ENCODE measurements at regions not wholly inside any gene's neighbourhood (a gene's known extent, or its start where the extent isn't known, plus 50 kb on each side); places are given as distances from the start of the nearest gene placed in this dataset.

DNA sequence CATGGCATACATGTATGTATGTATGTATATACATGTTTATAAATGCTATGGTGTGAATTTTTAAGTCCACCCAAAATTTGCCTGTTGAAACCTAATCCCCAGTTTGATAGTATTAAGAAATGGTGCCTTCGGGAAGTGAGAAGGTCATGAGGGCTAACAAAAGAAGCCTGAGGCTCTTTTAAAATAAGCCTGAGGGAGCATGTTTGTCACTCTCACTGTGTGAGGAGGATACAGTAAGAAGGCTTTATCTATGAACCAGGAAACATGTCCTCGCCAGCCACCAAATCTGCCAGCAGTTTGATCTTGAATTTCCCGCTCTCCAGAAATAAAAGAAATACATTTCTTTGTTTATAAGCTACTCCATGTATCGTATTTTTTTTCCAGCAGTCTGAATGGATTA lies 163.0 kb upstream of the LINC00305 start:
- no peak for DNase-seq (ENCODE audit: low spot score)
- peaks cover 2% of the 10 kb centered on the region for H3K4me1 Mint-ChIP-seq (ENCODE audit: unreplicated experiment)
- no peaks in the 10 kb centered on the region for H3K36me3 Mint-ChIP-seq (ENCODE audit: low read depth, unreplicated experiment)
- H3K9me3 Mint-ChIP-seq (ENCODE audit: unreplicated experiment) = no peaks in the 10 kb centered on the region
- H3K27me3 Mint-ChIP-seq (ENCODE audit: unreplicated experiment) = no peaks in the 10 kb centered on the region
- no peak overlapping the region for H3K4me3 Mint-ChIP-seq (ENCODE audit: unreplicated experiment)
- no peak overlapping the region for H3K27ac Mint-ChIP-seq (ENCODE audit: unreplicated experiment)
- TF ChIP-seq, protein P1, sequence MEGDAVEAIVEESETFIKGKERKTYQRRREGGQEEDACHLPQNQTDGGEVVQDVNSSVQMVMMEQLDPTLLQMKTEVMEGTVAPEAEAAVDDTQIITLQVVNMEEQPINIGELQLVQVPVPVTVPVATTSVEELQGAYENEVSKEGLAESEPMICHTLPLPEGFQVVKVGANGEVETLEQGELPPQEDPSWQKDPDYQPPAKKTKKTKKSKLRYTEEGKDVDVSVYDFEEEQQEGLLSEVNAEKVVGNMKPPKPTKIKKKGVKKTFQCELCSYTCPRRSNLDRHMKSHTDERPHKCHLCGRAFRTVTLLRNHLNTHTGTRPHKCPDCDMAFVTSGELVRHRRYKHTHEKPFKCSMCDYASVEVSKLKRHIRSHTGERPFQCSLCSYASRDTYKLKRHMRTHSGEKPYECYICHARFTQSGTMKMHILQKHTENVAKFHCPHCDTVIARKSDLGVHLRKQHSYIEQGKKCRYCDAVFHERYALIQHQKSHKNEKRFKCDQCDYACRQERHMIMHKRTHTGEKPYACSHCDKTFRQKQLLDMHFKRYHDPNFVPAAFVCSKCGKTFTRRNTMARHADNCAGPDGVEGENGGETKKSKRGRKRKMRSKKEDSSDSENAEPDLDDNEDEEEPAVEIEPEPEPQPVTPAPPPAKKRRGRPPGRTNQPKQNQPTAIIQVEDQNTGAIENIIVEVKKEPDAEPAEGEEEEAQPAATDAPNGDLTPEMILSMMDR (IDR thresholded peaks at IDR 0.05; ENCODE audit: unreplicated experiment) = no peak

DNA sequence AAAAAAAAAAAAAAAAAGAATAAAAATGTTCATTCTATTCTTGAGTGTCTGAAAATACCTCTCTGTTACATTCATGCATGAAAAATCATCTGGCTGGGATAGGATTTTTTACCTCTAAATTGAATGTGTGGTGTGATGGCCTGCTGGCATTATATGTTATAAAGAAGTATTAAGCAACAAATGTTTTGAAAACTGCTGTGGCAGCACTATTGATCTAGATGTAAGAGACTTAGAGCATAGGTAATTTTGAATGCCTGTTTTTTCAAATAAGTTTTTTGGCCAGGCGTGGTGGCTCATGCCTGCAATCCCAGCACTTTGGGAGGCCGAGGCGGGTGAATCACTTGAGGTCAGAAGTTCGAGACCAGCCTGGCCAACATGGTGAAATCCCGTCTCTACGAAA lies 147.0 kb upstream of the LINC00305 start:
- Mint-ChIP-seq H3K9me3 (ENCODE audit: unreplicated experiment) (no peaks in the 10 kb centered on the region), H3K27me3 (ENCODE audit: unreplicated experiment) (no peaks in the 10 kb centered on the region), H3K36me3 (ENCODE audit: low read depth, unreplicated experiment) (no peaks in the 10 kb centered on the region), H3K27ac (ENCODE audit: unreplicated experiment) (no peak overlapping the region), H3K4me1 (ENCODE audit: unreplicated experiment) (peaks cover 15% of the 10 kb centered on the region), H3K4me3 (ENCODE audit: unreplicated experiment) (no peak overlapping the region)
- TF ChIP-seq, protein P1 (IDR thresholded peaks at IDR 0.05; ENCODE audit: unreplicated experiment) = no peak
- DNase-seq (ENCODE audit: low spot score) = no peak

DNA sequence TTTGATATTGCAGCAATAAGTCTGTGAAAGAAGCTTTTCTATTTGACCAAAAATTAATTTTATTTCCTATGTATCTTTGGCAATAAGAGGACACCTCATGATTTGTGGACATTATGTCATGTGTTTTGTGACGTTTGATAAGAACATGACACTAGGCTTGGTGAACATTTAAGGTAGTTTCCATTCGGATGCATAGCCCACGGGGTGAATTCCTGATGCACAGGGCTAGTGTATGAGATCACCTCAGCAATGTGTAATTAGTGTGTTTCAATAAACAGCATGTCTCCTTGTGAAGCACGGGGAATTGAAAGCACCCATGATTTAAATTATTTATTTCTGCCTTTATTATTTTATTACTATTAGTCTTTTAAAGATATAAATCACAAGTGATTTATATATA lies 146.1 kb upstream of the LINC00305 start:
- H3K4me1 Mint-ChIP-seq (ENCODE audit: unreplicated experiment) = peaks cover 15% of the 10 kb centered on the region
- TF ChIP-seq, protein P1 (IDR thresholded peaks at IDR 0.05; ENCODE audit: unreplicated experiment) = no peak
- no peaks in the 10 kb centered on the region for H3K36me3 Mint-ChIP-seq (ENCODE audit: low read depth, unreplicated experiment)
- no peak for DNase-seq (ENCODE audit: low spot score)
- H3K9me3 Mint-ChIP-seq (ENCODE audit: unreplicated experiment) = no peaks in the 10 kb centered on the region
- H3K4me3 Mint-ChIP-seq (ENCODE audit: unreplicated experiment) = no peak overlapping the region
- no peaks in the 10 kb centered on the region for H3K27me3 Mint-ChIP-seq (ENCODE audit: unreplicated experiment)
- H3K27ac Mint-ChIP-seq (ENCODE audit: unreplicated experiment) = no peak overlapping the region

DNA sequence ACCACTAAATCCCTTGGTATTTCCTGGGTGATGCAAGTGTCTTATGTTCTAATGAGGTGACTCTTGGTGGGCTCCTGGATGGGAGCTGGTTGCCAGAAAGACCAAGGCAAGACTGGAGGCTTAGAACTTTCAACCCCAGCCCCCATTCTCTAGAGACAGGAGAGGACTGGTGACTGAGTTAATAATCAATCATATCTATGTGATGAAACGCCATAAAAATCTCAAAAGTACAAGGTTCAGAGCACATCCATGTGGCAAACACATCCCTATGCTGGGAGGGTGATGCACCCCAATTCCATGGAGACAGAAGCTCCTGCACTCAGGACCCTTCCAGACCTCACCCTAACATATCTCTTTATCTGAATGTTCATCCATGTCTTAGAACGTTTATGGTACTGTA lies 139.5 kb upstream of the LINC00305 start:
- Mint-ChIP-seq H3K27ac (ENCODE audit: unreplicated experiment) (no peak overlapping the region), H3K36me3 (ENCODE audit: low read depth, unreplicated experiment) (no peaks in the 10 kb centered on the region), H3K27me3 (ENCODE audit: unreplicated experiment) (no peaks in the 10 kb centered on the region), H3K4me1 (ENCODE audit: unreplicated experiment) (peaks cover 7% of the 10 kb centered on the region), H3K4me3 (ENCODE audit: unreplicated experiment) (no peak overlapping the region), H3K9me3 (ENCODE audit: unreplicated experiment) (no peaks in the 10 kb centered on the region)
- no peak for DNase-seq (ENCODE audit: low spot score)
- TF ChIP-seq, protein P1 (IDR thresholded peaks at IDR 0.05; ENCODE audit: unreplicated experiment) = no peak

DNA sequence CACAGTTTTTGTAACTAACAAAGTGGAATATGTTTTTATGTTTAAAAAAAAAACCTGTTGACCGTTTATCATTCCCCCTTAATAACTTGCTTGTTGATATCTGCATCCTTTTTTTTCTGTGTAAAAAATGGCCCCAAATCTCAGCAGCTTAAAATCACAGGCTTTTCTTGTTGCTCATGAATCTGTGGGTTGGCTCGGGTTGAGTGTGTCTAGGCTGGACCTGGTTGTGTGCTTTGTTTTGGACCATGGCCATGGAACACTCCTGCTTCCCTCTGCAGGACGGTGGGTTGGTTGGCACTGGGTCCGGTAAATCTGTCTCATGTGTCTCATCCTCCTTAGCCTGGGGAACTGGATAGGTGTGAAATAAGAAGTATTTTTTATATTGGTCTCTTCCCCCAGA lies 139.0 kb upstream of the LINC00305 start:
- Mint-ChIP-seq H3K36me3 (ENCODE audit: low read depth, unreplicated experiment) (no peaks in the 10 kb centered on the region), H3K27me3 (ENCODE audit: unreplicated experiment) (no peaks in the 10 kb centered on the region), H3K9me3 (ENCODE audit: unreplicated experiment) (no peaks in the 10 kb centered on the region), H3K4me1 (ENCODE audit: unreplicated experiment) (peaks cover 7% of the 10 kb centered on the region), H3K27ac (ENCODE audit: unreplicated experiment) (no peak overlapping the region), H3K4me3 (ENCODE audit: unreplicated experiment) (no peak overlapping the region)
- TF ChIP-seq, protein P1 (IDR thresholded peaks at IDR 0.05; ENCODE audit: unreplicated experiment) = no peak
- no peak for DNase-seq (ENCODE audit: low spot score)

Measured in endothelial cell (in vitro differentiated cells).